Stimulated activated CD8-positive, alpha-beta memory T cell treated with anti-CD3 and anti-CD28 coated beads, Interleukin-15, amount 100 ng/mL, for 24 hours (primary cell): ENCODE measurements at regions not wholly inside any gene's neighbourhood (a gene's known extent, or its start where the extent isn't known, plus 50 kb on each side); places are given as distances from the start of the nearest gene placed in this dataset.
"Not testable (repeated sequence)": the region's sequence is repeated elsewhere in the genome, so short reads cannot be mapped to it uniquely, and the experiment has no call there.

ENCODE experiments used
- DNase-seq: peaks from one replicate; pipeline ENCODE4 v3.0.0-alpha.2; 2020; ENCODE audit warnings: low read depth

DNA sequence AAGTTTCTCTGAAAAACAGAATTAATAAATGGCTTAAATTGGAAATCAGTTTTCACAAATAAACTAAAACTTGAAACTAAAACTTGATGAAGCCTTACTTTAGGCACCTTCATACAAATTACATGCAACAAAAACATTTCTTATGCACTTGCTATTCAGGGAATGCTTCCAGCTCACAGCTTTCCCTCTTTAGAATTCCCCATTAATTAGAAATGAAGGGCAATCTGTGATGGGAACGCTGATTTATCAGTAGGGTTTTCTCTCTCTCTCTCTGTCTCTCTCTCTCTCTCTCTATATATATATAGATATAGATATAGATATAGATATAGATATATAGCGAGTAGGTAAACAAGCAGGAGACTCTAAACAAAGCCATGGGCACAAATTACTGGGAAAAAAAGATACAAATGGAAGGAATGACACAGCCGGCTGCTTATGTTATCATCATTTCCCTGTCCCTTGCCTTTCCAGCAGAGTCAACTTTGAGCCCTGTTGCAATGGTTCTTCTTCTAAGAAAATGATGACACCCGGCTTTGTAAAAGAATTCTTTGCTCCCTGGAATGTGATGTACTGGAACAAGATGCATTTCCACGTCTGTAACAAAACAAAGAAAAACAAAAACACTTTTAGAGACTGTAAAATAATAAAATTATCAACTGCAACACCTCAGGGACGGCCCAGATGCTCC is 1121.6 kb upstream of the TMEM132C start:
- no peak for DNase-seq

DNA sequence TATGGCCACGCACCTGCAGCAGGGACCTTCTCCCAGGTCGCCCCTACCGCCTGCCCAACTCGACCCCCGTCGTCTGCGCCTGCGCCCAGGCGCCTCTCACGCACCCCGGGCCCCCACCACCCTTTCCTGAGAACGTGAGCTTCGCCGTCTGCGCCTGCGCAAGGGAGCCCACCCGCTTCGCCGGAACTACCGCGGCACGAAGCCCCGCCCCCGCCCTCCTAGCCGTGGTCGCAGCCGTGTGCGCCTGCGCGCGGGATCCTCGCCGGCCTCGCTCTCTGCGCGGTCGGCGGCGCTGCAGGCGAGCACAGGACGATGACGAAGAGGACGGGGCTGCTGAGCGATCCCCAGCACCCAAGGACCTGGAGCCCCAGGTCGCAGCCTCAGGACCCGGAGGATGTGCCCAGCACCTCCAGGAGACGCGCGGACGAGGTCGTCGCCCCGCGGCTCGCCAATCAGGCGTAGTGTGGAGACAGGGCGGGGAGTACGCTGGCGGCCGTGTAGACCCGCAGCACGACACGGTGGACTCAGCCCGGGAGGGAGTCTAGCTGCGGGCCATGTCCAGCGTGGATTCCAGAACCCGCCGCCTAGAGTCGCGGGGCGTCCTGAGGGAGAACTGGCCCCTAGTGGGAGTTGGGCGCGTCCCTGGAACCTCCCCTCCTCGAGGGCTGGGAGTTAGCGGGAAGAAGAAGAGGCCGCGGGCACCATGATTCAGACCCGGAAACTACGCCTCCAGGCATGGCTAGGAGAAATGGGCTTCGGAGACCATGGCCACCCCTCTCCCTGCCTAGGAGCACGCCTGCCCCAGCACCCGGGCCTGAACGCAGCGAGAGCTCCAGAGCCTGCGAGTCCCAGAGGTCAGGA is 1120.8 kb upstream of the TMEM132C start:
- DNase-seq: peak; percentile 51

GRCh38 chr12:127146991-127147718 is 1119.8 kb upstream of the TMEM132C start:
- DNase-seq: no peak

- DNase-seq: no peak
Measured at GRCh38 chr12:127147724-127148123, 1119.2 kb upstream of the TMEM132C start.

DNA sequence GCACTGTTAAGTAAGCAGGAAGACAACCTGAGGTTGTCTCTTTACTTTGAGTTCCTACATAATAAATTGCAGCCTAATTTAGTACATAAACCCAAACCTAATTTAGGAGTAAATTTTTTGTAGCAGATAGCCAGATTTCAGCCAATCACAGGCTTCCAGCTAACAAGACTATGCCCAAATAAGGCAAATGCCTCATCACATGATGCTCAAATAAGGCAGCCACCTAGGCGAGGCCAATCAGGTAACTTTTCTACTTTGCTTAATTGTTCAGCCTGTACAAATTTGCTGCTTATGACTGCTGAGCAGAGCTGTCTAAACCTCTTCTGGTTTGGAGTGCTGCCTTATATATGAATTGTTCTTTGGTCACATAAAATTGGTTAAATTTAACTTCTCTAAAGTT is 1118.7 kb upstream of the TMEM132C start:
- DNase-seq: no peak

DNA sequence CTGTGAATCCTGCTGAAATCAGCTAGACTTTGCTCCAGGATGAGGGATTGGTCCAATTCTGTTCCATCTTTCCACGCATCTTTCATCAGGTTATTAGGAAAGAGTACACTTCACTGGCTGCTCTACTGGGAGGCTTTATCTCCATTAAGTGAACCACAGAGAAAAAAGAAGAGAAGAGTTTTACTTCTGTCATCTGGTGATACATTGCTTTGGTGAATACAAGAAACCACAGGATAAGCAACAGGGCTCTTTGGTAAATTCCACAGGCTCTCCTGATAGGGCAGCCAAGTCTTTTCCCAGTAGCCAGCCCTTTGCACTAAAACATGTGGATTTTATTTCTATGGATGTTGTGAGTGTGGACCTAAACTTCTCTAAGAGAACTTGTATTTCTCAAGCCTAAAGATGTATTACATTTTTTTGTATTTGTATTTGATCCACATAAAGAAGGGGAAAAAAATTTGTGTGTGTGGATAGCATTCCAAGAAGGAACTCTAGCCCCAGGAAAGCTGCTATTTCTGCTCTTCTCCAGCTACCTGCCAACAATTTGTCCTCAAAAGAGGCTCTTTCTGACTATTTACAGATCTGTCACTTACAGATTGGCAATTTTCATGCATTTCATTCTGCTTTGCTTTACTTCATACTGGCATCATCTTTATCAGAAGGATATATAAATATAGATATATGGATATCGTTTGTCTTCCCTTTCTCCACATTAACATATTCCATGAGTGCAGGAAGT is 1117.6 kb upstream of the TMEM132C start:
- no peak for DNase-seq

- no peak for DNase-seq
Measured at GRCh38 chr12:127150028-127150427, 1116.9 kb upstream of the TMEM132C start.

DNA sequence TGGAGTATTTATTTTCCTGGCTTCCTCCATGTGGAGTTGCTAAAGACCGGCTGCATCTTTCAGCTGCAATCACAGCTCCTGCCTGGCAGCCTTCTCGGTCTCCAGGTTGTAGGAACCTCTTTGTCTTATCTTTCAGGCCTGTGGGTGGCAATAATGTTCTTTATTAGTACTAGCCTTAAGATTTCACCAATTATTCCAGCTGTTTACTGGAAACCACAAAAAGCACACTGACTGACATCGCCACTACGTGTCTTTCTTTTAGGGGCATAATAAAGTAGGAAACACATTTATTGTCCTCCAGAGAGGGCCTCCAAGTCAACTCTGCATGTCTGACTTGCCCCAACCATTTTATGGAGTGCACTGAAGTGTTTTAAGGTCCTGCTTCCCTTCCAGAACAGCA is 1116.5 kb upstream of the TMEM132C start:
- no peak for DNase-seq

DNA sequence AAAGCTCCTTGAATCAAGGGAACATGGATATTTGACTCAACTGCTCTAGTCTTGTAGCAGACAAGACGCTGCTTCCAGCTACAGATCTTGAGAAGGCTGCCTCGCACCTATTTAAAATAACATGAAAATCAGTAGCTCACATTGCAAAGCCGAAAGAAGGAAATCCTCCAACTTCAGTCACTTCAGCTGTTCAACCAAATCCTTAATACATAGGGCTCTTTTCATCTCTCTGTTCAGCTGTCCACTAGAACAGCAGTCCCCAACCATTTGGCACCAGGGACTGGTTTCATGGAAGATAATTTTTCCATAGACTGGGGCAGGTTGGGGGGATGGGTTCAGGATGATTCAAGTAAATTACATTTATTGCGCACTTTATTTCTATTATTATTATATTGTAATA is 1116.0 kb upstream of the TMEM132C start:
- no peak for DNase-seq

GRCh38 chr12:127153996-127154395 is 1113.0 kb upstream of the TMEM132C start:
- DNase-seq: no peak

GRCh38 chr12:127154830-127155229 is 1112.1 kb upstream of the TMEM132C start:
- DNase-seq: not testable (repeated sequence)

DNA sequence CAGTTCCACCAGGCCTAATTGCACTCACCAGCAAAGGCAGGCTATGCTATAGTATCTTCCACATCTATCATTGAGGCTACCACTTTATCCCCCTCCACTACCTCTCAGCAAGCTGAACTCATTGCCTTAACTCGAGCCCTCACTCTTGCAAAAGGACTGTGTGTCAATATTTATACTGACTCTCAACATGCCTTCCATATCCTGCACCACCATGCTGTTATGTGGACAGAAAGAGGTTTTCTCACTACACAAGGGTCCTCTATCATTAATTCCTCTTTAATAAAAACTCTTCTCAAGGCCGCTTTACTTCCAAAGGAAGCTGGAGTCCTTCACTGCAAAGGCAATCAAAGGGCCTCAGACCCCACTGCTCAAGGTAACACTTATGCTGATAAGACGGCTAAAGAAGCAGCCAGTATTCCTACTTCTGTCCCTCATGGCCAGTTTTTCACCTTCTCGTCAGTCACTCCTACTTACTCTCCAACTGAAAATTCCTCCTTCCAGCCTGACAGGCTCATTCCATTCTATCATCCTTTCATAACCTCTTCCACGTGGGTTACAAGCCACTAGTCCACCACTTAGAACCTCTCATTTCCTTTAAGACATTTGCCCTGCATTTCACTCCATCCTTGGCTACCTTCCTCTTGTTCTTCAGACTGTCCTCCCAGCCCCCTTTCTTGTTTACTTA is 1110.9 kb upstream of the TMEM132C start:
- not testable (repeated sequence) for DNase-seq

DNA sequence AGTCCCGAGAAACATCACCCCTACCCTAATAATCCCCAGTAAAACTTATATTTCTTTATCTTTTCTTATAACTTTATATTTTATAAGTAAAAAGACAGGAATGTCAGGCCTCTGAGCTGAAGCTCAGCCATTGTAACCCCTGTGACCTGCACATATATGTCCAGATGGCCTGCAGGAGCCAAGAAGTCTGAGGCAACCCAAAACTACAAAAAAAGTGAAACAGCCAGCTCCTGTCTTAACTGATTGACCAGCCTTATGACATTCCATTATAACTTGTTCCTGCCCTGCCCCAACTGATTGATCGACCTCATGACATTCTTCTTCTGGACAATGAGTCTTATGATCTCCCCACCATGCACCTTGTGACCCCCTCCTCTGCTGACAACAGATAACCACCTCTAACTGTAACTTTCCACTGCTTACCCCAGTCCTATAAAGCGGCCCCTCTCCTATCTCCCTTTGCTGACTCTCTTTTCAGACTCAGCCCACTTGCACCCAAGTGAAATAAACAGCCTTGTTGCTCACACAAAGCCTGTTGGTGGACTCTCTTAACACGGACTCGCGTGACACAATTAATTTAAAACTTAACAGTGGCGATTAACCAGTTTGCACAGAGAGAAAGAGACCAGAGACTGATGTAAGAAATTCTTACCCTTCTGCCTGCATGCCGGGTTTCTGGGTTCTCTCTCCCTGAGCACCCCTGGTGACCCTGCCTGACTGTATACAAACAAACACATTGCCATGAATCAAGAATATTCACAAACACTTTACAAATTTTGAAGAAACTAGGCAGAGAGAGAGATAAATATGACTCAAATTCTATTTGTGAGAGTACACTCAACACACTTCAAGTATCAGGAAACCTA is 1109.2 kb upstream of the TMEM132C start:
- DNase-seq: not testable (repeated sequence)

DNA sequence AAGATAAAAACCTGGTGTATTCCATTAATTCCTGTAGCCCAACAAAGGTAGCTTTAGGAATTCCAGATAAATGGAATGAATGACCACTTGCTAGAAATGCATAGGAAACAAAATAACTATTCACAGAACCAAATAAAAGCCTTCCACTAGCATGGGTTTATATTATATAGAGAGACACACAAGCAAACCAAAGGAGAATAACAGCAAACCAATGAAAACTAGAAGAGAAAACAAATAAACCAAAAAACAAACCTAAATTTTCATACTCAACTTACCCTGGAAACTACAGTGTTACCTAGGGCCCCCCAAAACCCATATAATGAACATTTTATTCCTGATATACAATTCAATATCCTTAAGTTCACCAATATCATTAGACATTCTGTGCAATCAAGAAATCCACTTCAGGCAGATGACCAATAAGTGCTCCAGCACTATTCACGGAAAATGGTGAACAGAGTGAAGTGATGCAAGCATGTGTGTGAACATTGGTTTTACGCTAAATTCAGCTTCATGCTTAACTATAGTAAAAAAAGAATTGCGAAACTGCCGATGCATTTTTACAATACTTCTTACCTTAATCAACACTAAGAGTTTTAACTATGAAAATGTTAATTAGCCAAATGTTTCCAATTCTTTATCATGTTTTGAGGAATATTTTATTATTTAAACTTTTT is 1108.4 kb upstream of the TMEM132C start:
- no peak for DNase-seq

DNA sequence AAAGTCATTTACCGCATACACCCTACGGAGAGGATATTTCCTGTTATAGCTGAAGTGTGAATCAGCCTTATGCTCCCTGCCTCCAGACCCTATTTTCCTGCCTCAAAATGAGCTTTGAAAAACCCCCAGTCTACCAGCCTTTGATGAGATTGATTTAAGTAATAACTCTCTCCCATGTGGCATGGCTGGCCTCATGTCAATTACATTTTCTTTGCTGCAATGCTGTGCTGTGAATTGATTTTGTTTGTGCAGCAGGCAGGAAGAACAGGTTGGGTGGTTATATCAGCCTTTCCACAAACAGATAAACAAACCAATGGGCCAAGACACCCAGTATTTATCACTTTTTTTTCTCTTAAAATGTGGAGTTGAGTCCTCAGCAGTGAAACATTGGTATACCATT is 1105.5 kb upstream of the TMEM132C start:
- no peak for DNase-seq

- DNase-seq: no peak
Measured at GRCh38 chr12:127162307-127162706, 1104.7 kb upstream of the TMEM132C start.

- DNase-seq: no peak
Measured at GRCh38 chr12:127162902-127163301, 1104.1 kb upstream of the TMEM132C start.

DNA sequence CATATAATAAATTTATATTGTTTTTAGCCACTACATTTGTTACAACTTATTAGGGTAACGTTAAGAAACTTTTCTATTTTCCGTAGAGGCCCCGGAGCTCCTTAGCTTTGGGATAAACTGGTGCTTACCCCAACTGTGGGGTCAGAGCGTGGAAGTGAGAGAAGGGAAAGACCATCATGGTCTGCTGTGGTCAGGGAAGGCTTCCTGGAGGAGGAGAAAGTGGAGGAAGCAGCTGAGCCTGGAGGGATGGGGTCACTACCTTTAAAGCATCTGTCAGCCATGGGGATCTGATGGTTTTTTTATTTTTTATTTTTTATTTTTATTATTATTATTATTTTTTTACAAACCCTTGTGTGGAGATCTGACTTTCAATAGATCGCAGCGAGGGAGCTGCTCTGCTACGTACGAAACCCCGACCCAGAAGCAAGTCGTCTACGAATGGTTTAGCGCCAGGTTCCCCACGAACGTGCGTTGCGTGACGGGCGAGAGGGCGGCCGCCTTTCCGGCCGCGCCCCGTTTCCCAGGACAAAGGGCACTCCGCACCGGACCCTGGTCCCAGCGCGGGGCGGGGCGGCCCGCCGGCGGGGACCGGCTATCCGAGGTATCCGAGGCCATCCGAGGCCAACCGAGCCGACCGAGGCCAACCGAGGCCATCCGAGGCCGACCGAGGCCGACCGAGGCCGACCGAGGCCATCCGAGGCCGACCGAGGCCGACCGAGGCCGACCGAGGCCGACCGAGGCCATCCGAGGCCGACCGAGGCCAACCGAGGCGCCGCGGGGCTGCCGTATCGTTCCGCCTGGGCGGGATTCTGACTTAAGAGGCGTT is 1101.2 kb upstream of the TMEM132C start:
- DNase-seq: peak; percentile 64
